ENCODE measurements at regions not wholly inside any gene's neighbourhood (a gene's known extent, or its start where the extent isn't known, plus 50 kb on each side); places are given as distances from the start of the nearest gene placed in this dataset.

- TF ChIP-seq CTCF (IDR thresholded peaks at IDR 0.05; ENCODE audit: insufficient read depth, low read depth, low read length), result no peak
- TF ChIP-seq EZH2 (IDR thresholded peaks at IDR 0.05; ENCODE audit: insufficient read depth, low read length), result no peak
These were observed 218.8 kb downstream of the MAGEB17 start for GRCh38 chrX:16386126-16386525.

Measured in astrocyte (in vitro differentiated cells and primary cell).